CD14-positive monocyte (primary cell): ENCODE measurements at regions not wholly inside any gene's neighbourhood (a gene's known extent, or its start where the extent isn't known, plus 50 kb on each side); places are given as distances from the start of the nearest gene placed in this dataset.

Experiments used
- DNase-seq, 3 donors: peaks; one replicate each; pipeline ENCODE4 v3.0.0-alpha.2; 2011 to 2022
- H2AFZ ChIP-seq: 2 replicates; pipeline ENCODE4 v1.6.0; 2012; ENCODE audit warnings: mild to moderate bottlenecking, low read depth, low read length, inconsistent platforms; ENCODE audit not compliant: insufficient read depth, poor library complexity, severe bottlenecking
- H3K27ac ChIP-seq, 2 donors: 1 replicate in 1 of 2; 2 replicates in 1 of 2; pipeline ENCODE4 v1.5.1; 2012 to 2013; ENCODE audit warnings: low read length in 2 of 2, control low read depth in 1 of 2, inconsistent platforms in 1 of 2, low read depth in 1 of 2, mild to moderate bottlenecking in 1 of 2
- H3K27me3 ChIP-seq, 2 donors: one replicate each; pipeline versions ENCODE4 v1.6.0 to v1.6.1; 2011 to 2013; ENCODE audit warnings: low read length in 2 of 2; ENCODE audit not compliant: control insufficient read depth in 2 of 2, insufficient read depth in 2 of 2
- H3K36me3 ChIP-seq, 2 donors: replicated peaks in 1 of 2; 1 replicate in 1 of 2; 2 replicates in 1 of 2; pipeline versions ENCODE4 v1.5.1 to v1.6.1; 2012 to 2013; ENCODE audit warnings: low read length in 2 of 2, control low read depth in 1 of 2, inconsistent platforms in 1 of 2, mild to moderate bottlenecking in 1 of 2; ENCODE audit not compliant: insufficient read depth in 2 of 2, control insufficient read depth in 1 of 2
- H3K4me1 ChIP-seq, 2 donors: 1 replicate in 1 of 2; 2 replicates in 1 of 2; pipeline versions ENCODE4 v1.5.1 to v1.6.1; 2012 to 2013; ENCODE audit warnings: low read length in 2 of 2, control low read depth in 1 of 2, inconsistent platforms in 1 of 2, mild to moderate bottlenecking in 1 of 2, moderate library complexity in 1 of 2; ENCODE audit not compliant: insufficient read depth in 2 of 2, control insufficient read depth in 1 of 2
- H3K4me2 ChIP-seq: replicated peaks from 2 replicates; pipeline ENCODE3; 2012; ENCODE audit warnings: low read length, moderate library complexity, mild to moderate bottlenecking; ENCODE audit not compliant: poor library complexity, severe bottlenecking; ENCODE audit errors: extremely low read depth
- H3K4me3 ChIP-seq, 3 experiments: fragments of 200-600 bp in 1 of 3; sonication (generic) in 1 of 3; replicated peaks in 1 of 3; 1 replicate in 2 of 3; 2 replicates in 1 of 3; pipeline ENCODE4 v1.5.1; 2011 to 2013; ENCODE audit warnings: low read length in 3 of 3, mild to moderate bottlenecking in 3 of 3, control low read depth in 2 of 3, low read depth in 2 of 3, inconsistent platforms in 1 of 3, moderate library complexity in 1 of 3
- H3K79me2 ChIP-seq: 2 replicates; pipeline ENCODE4 v1.6.0; 2012; ENCODE audit warnings: mild to moderate bottlenecking, control low read depth, inconsistent platforms, low read length, moderate library complexity; ENCODE audit not compliant: insufficient read depth
- H3K9ac ChIP-seq: 2 replicates; pipeline ENCODE4 v1.6.0; 2017; ENCODE audit warnings: low read length, mild to moderate bottlenecking; ENCODE audit not compliant: insufficient read depth, poor library complexity, severe bottlenecking
- H3K9me3 ChIP-seq, 2 donors: replicated peaks in 1 of 2; 1 replicate in 1 of 2; 2 replicates in 1 of 2; pipeline versions ENCODE4 v1.5.1 to v1.6.1; 2012 to 2013; ENCODE audit warnings: low read length in 2 of 2, control low read depth in 1 of 2; ENCODE audit not compliant: control insufficient read depth in 1 of 2, insufficient read depth in 1 of 2
- H4K20me1 ChIP-seq: 2 replicates; pipeline ENCODE4 v1.6.0; 2012; ENCODE audit warnings: mild to moderate bottlenecking, low read length, control low read depth, moderate library complexity; ENCODE audit not compliant: insufficient read depth
- H3K27ac Mint-ChIP-seq, 7 donors: one replicate each; pipeline ENCODE4 v1.8.0; 2020; ENCODE audit warnings: mild to moderate bottlenecking in 7 of 7, mixed read lengths in 7 of 7, moderate library complexity in 6 of 7, inconsistent platforms in 2 of 7
- H3K27me3 Mint-ChIP-seq, 3 donors: one replicate each; pipeline ENCODE4 v1.8.0; 2021 to 2022; ENCODE audit warnings: low read depth in 3 of 3, mild to moderate bottlenecking in 3 of 3, mixed read lengths in 3 of 3, moderate library complexity in 3 of 3, inconsistent platforms in 1 of 3
- H3K36me3 Mint-ChIP-seq, 2 donors: one replicate each; pipeline ENCODE4 v1.8.0; 2020; ENCODE audit warnings: mixed read lengths in 2 of 2, inconsistent platforms in 1 of 2, mild to moderate bottlenecking in 1 of 2
- H3K4me1 Mint-ChIP-seq: one replicate; pipeline ENCODE4 v1.8.0; 2020; ENCODE audit warnings: mild to moderate bottlenecking, mixed read lengths
- H3K4me3 Mint-ChIP-seq, 2 donors: one replicate each; pipeline ENCODE4 v1.8.0; 2020; ENCODE audit warnings: mild to moderate bottlenecking in 2 of 2, mixed read lengths in 2 of 2, moderate library complexity in 1 of 2
- H3K9me3 Mint-ChIP-seq, 7 donors: one replicate each; pipeline ENCODE4 v1.8.0; 2020 to 2022; ENCODE audit warnings: mixed read lengths in 7 of 7, mild to moderate bottlenecking in 6 of 7, moderate library complexity in 6 of 7, inconsistent platforms in 2 of 7
- CTCF ChIP-seq: fragments of 200-600 bp; IDR thresholded peaks from one replicate; pipeline ENCODE4 v1.8.0; 2022; ENCODE audit warnings: antibody characterized with exemption, mild to moderate bottlenecking
- WGBS: methylation state at CpG from one replicate; pipeline ENCODE4 v1.1.5; 2013; ENCODE audit warnings: missing lambda C conversion rate; ENCODE audit not compliant: insufficient coverage; 5-methylcytosine and 5-hydroxymethylcytosine counted together
- intact Hi-C, 2 donors: fragments of 100-400 bp; cut with micrococcal nuclease; formaldehyde crosslinking; loops; one replicate each; pipeline versions ENCODE4 v1.15.0 to v1.15.1; 2023

- peaks cover 0 to 2% of the 10 kb centered on the region in 2 donors for H3K9me3 ChIP-seq
- H4K20me1 ChIP-seq, result no peaks in the 10 kb centered on the region
- no peak overlapping the region for H3K9ac ChIP-seq
- no CpG with 5 or more reads among the region's 7 CpGs for WGBS
- H3K36me3 Mint-ChIP-seq, result no peaks in the 10 kb centered on the region
- H3K4me2 ChIP-seq, result no peak overlapping the region
- H3K27me3 Mint-ChIP-seq, result no peaks in the 10 kb centered on the region
- H2AFZ ChIP-seq, result no peak overlapping the region
- no peaks in the 10 kb centered on the region for H3K4me1 Mint-ChIP-seq
- no peak overlapping the region for H3K27ac ChIP-seq
- no peak overlapping the region for H3K27ac Mint-ChIP-seq
- no peak overlapping the region for H3K4me3 Mint-ChIP-seq
- DNase-seq, result no peak
- no peak for TF ChIP-seq CTCF
- no peaks in the 10 kb centered on the region for H3K27me3 ChIP-seq
- H3K79me2 ChIP-seq, result no peaks in the 10 kb centered on the region
- H3K9me3 Mint-ChIP-seq, result peaks cover 0 to 4% (median 0%) of the 10 kb centered on the region in 7 donors
- intact Hi-C loops, result no loop called here
- no peak overlapping the region for H3K4me3 ChIP-seq
- H3K36me3 ChIP-seq, result no peaks in the 10 kb centered on the region
- no peaks in the 10 kb centered on the region for H3K4me1 ChIP-seq
Observed at GRCh38 chr13:107734891-107735625, 480.3 kb downstream of the LIG4 start.

GRCh38 chr13:107733276-107733675 lies 482.1 kb downstream of the LIG4 start:
- no peak overlapping the region for H3K4me3 Mint-ChIP-seq
- H3K36me3 Mint-ChIP-seq, result no peaks in the 10 kb centered on the region
- Histone ChIP-seq H3K27me3 (no peaks in the 10 kb centered on the region), H3K36me3 (no peaks in the 10 kb centered on the region), H3K79me2 (no peaks in the 10 kb centered on the region), H4K20me1 (no peaks in the 10 kb centered on the region), H3K9ac (no peak overlapping the region), H3K4me3 (no peak overlapping the region), H3K9me3 (no peaks in the 10 kb centered on the region), H3K4me2 (no peak overlapping the region), H3K4me1 (no peaks in the 10 kb centered on the region), H3K27ac (no peak overlapping the region), H2AFZ (no peak overlapping the region)
- H3K27me3 Mint-ChIP-seq, result no peaks in the 10 kb centered on the region
- H3K4me1 Mint-ChIP-seq, result no peaks in the 10 kb centered on the region
- TF ChIP-seq CTCF, result no peak
- peaks cover 0 to 3% (median 0%) of the 10 kb centered on the region in 7 donors for H3K9me3 Mint-ChIP-seq
- no peak for DNase-seq
- intact Hi-C loops, result no loop called here
- H3K27ac Mint-ChIP-seq, result no peak overlapping the region
